IMR-90 (cell line): ENCODE measurements at regions not wholly inside any gene's neighbourhood (a gene's known extent, or its start where the extent isn't known, plus 50 kb on each side); places are given as distances from the start of the nearest gene placed in this dataset.
A peak's percentile ranks its signal among the peaks of the same experiment; 100 is the strongest.

Source experiments
- ATAC-seq: fragments of 200-7000 bp; cut with Tn5 transposase; 2 replicates; pipeline ENCODE4 v1.9.1; 2020; ENCODE audit warnings: low read depth, mild to moderate bottlenecking, moderate library complexity
- BruUV-seq: library from RNA; stranded (reverse); fragments of 400-500 nt; replicated peaks from 2 replicates; lab custom pipeline; 2021; lab: Mats Ljungman, UMichigan
- CTCF ChIA-PET: fragments of 300-600 bp; formaldehyde crosslinking; extraction: SDS; loops from one replicate; lab custom pipeline; 2021; ENCODE audit warnings: antibody characterized with exemption; lab: Yijun Ruan, JAX
- POLR2A ChIA-PET: fragments of 300-600 bp; sonication (Branson Sonifier 250); formaldehyde crosslinking; loops from one replicate; lab custom pipeline; 2022; ENCODE audit warnings: antibody characterized with exemption; ENCODE audit not compliant: unreplicated experiment; lab: Charles Lee
- DNase-seq: peaks from one replicate; pipeline ENCODE4 v3.0.0; 2013
- H2AFZ ChIP-seq: replicated peaks from 2 replicates; pipeline ENCODE3; 2013; ENCODE audit warnings: low read length, mild to moderate bottlenecking; ENCODE audit not compliant: poor library complexity
- H2AK5ac ChIP-seq: 2 replicates; pipeline ENCODE4 v1.6.1; 2013; ENCODE audit warnings: low read depth, low read length, inconsistent platforms
- H2AK9ac ChIP-seq: replicated peaks from 2 replicates; pipeline ENCODE3; 2013; ENCODE audit warnings: mild to moderate bottlenecking, low read depth, low read length, moderate library complexity; ENCODE audit not compliant: poor library complexity
- H2BK120ac ChIP-seq: 2 replicates; pipeline ENCODE4 v1.6.1; 2013; ENCODE audit warnings: low read depth, low read length, inconsistent platforms
- H2BK15ac ChIP-seq: 3 replicates; pipeline ENCODE4 v1.6.1; 2013; ENCODE audit warnings: low read depth, low read length, inconsistent platforms
- H2BK20ac ChIP-seq: 2 replicates; pipeline ENCODE4 v1.6.1; 2013; ENCODE audit warnings: low read depth, mild to moderate bottlenecking, inconsistent platforms, low read length, moderate library complexity
- H2BK5ac ChIP-seq: 2 replicates; pipeline ENCODE4 v1.6.1; 2013; ENCODE audit warnings: mild to moderate bottlenecking, low read depth, low read length, inconsistent platforms; ENCODE audit not compliant: poor library complexity, severe bottlenecking
- H3K14ac ChIP-seq: replicated peaks from 2 replicates; pipeline ENCODE4 v1.6.1; 2013; ENCODE audit warnings: low read depth, low read length, inconsistent platforms
- H3K18ac ChIP-seq: 2 replicates; pipeline ENCODE4 v1.6.1; 2013; ENCODE audit warnings: low read depth, low read length, control low read depth
- H3K23ac ChIP-seq: 2 replicates; pipeline ENCODE4 v1.6.1; 2013; ENCODE audit warnings: low read depth, low read length, inconsistent platforms
- H3K27ac ChIP-seq: 2 replicates; pipeline ENCODE4 v1.5.1; 2013; ENCODE audit warnings: mild to moderate bottlenecking, control low read depth, low read length; ENCODE audit not compliant: insufficient read depth
- H3K27me3 ChIP-seq: 2 replicates; pipeline ENCODE4 v1.6.1; 2013; ENCODE audit warnings: low read length; ENCODE audit not compliant: control insufficient read depth, insufficient read depth
- H3K36me3 ChIP-seq: 2 replicates; pipeline ENCODE4 v1.6.1; 2013; ENCODE audit warnings: low read length, mixed read lengths; ENCODE audit not compliant: control insufficient read depth, insufficient read depth
- H3K4ac ChIP-seq: 2 replicates; pipeline ENCODE4 v1.6.1; 2013; ENCODE audit warnings: low read depth, low read length, inconsistent platforms
- H3K4me1 ChIP-seq: 2 replicates; pipeline ENCODE4 v1.6.1; 2013; ENCODE audit warnings: low read length, mixed read lengths; ENCODE audit not compliant: control insufficient read depth, insufficient read depth
- H3K4me2 ChIP-seq: 2 replicates; pipeline ENCODE4 v1.6.1; 2013; ENCODE audit warnings: low read depth, mild to moderate bottlenecking, control low read depth, low read length, moderate library complexity
- H3K4me3 ChIP-seq: 2 replicates; pipeline ENCODE4 v1.5.1; 2013; ENCODE audit warnings: low read depth, mild to moderate bottlenecking, control low read depth, low read length, moderate library complexity; ENCODE audit not compliant: insufficient read depth
- H3K56ac ChIP-seq: 2 replicates; pipeline ENCODE4 v1.6.1; 2013; ENCODE audit warnings: low read length, inconsistent platforms; ENCODE audit not compliant: insufficient read depth; ENCODE audit errors: extremely low read depth
- H3K79me1 ChIP-seq, 2 experiments: 2 replicates each; pipeline ENCODE4 v1.6.1; 2013; ENCODE audit warnings: low read length in 2 of 2, inconsistent platforms in 1 of 2, low read depth in 1 of 2
- H3K9ac ChIP-seq: 2 replicates; pipeline ENCODE4 v1.6.1; 2013; ENCODE audit warnings: low read depth, low read length, control low read depth
- H3K9me1 ChIP-seq: 2 replicates; pipeline ENCODE4 v1.6.1; 2013; ENCODE audit warnings: low read length, inconsistent platforms; ENCODE audit not compliant: insufficient read depth
- H3K9me3 ChIP-seq: 2 replicates; pipeline ENCODE4 v1.6.1; 2013; ENCODE audit warnings: low read length; ENCODE audit not compliant: control insufficient read depth, insufficient read depth
- H4K20me1 ChIP-seq: 2 replicates; pipeline ENCODE4 v1.6.1; 2013; ENCODE audit warnings: low read length, inconsistent platforms; ENCODE audit not compliant: insufficient read depth
- H4K5ac ChIP-seq: 2 replicates; pipeline ENCODE4 v1.6.1; 2013; ENCODE audit warnings: mild to moderate bottlenecking, low read depth, low read length, control low read depth
- H4K8ac ChIP-seq, 2 experiments: 2 replicates each; pipeline ENCODE4 v1.6.1; 2013; ENCODE audit warnings: low read depth in 2 of 2, low read length in 2 of 2, control low read depth in 1 of 2, inconsistent platforms in 1 of 2
- H4K91ac ChIP-seq: 2 replicates; pipeline ENCODE4 v1.6.1; 2013; ENCODE audit warnings: low read depth, low read length, inconsistent platforms; ENCODE audit not compliant: insufficient read depth
- BHLHE40 ChIP-seq: fragments of 150-350 bp; IDR thresholded peaks from 2 replicates; pipeline ENCODE4 v1.6.1; 2016; ENCODE audit warnings: mild to moderate bottlenecking, low read depth, low read length
- CEBPB ChIP-seq: IDR thresholded peaks from 2 replicates; pipeline ENCODE4 v1.6.1; 2012; ENCODE audit warnings: low read depth, low read length, improper control_type of control experiment
- CHD1 ChIP-seq: IDR thresholded peaks from 2 replicates; pipeline ENCODE4 v1.6.1; 2012; ENCODE audit warnings: low read depth, low read length, improper control_type of control experiment
- FOS ChIP-seq: fragments of 150-350 bp; IDR thresholded peaks from 2 replicates; pipeline ENCODE4 v1.6.1; 2016; ENCODE audit warnings: low read depth, low read length
- MAFK ChIP-seq: IDR thresholded peaks from 2 replicates; pipeline ENCODE4 v1.6.1; 2012; ENCODE audit warnings: low read depth, low read length, improper control_type of control experiment
- MAZ ChIP-seq: IDR thresholded peaks from 2 replicates; pipeline ENCODE4 v1.6.1; 2012; ENCODE audit warnings: low read depth, mild to moderate bottlenecking, low read length, improper control_type of control experiment, moderate library complexity, borderline replicate concordance
- MXI1 ChIP-seq: IDR thresholded peaks from 2 replicates; pipeline ENCODE4 v1.6.1; 2012; ENCODE audit warnings: low read depth, mild to moderate bottlenecking, low read length, moderate library complexity, borderline replicate concordance
- NFE2L2 ChIP-seq: fragments of 150-350 bp; IDR thresholded peaks from 2 replicates; pipeline ENCODE4 v1.6.1; 2016; ENCODE audit warnings: low read depth, mild to moderate bottlenecking, low read length
- POLR2A ChIP-seq: IDR thresholded peaks from 2 replicates; pipeline ENCODE4 v1.6.1; 2012; ENCODE audit warnings: mild to moderate bottlenecking, low read depth, low read length
- RAD21 ChIP-seq: IDR thresholded peaks from 2 replicates; pipeline ENCODE4 v1.6.1; 2012; ENCODE audit warnings: low read length, improper control_type of control experiment
- RCOR1 ChIP-seq: IDR thresholded peaks from 2 replicates; pipeline ENCODE4 v1.6.1; 2012; ENCODE audit warnings: mild to moderate bottlenecking, low read length, improper control_type of control experiment; ENCODE audit not compliant: insufficient replicate concordance
- RFX5 ChIP-seq: IDR thresholded peaks from 2 replicates; pipeline ENCODE4 v1.8.0; 2012; ENCODE audit warnings: low read depth, mild to moderate bottlenecking, low read length, moderate library complexity
- SMC3 ChIP-seq: fragments of 150-350 bp; IDR thresholded peaks from 2 replicates; pipeline ENCODE4 v1.6.1; 2016; ENCODE audit warnings: low read depth, mild to moderate bottlenecking, antibody characterized with exemption, low read length, moderate library complexity
- WGBS, 2 experiments: methylation state at CpG; one replicate each; pipeline versions ENCODE4 v1.1.5 to v1.1.7; 2013; ENCODE audit warnings: missing lambda C conversion rate in 2 of 2; ENCODE audit not compliant: insufficient read length in 1 of 2; ENCODE audit errors: extremely low coverage in 2 of 2; 5-methylcytosine and 5-hydroxymethylcytosine counted together
- dilution Hi-C: fragments of 300-500 bp; cut with HindIII; formaldehyde crosslinking; loops from one replicate; pipeline ENCODE4 v1.14.3; 2018; ENCODE audit warnings: low sequenced_read_pairs; ENCODE audit not compliant: unreplicated experiment
- in situ Hi-C: fragments of 300-500 bp; cut with MboI; formaldehyde crosslinking; loops from 3 replicates; pipeline ENCODE4 v1.14.3; 2019; ENCODE audit warnings: low sequenced_read_pairs, inconsistent platforms, mixed read lengths
- intact Hi-C: fragments of 100-400 bp; cut with micrococcal nuclease; formaldehyde crosslinking; loops from 2 replicates; pipeline ENCODE4 v1.10.0; 2022
- TF ChIP-seq, protein P1 (sequence below): conservative IDR thresholded peaks from 2 replicates; pipeline ENCODE4 v1.5.1; 2012; ENCODE audit warnings: mild to moderate bottlenecking, low read depth, low read length, improper control_type of control experiment
- TF ChIP-seq, protein P2 (sequence below): fragments of 150-350 bp; IDR thresholded peaks from 2 replicates; pipeline ENCODE4 v1.6.1; 2017; ENCODE audit warnings: mild to moderate bottlenecking, antibody characterized with exemption, low read length, low read depth
- TF ChIP-seq, protein P3 (sequence below): fragments of 150-350 bp; IDR thresholded peaks from 2 replicates; pipeline ENCODE4 v1.6.1; 2016; ENCODE audit warnings: low read depth, mild to moderate bottlenecking, low read length, moderate library complexity, borderline replicate concordance

DNA sequence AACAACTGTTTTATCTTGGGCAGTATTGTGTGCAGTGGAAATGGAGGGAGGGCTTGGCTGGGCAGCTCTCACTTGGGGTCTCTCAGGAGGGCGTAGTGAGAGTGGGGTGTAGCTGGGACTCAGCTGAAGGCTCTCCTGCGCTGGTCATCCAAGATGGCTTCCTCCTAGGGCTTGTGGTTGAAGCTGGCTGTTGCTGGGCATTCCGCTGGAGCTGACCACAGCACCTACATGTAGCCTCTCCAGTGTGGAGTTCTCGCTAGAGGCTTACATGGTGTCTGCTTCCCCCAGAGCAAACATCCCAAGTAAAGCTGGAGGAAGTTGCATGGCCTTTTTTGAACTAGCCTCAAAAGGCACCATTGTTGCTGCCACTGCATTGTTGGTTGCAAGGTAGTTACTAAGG, 344.1 kb upstream of the MARCKS start:
- H3K9ac ChIP-seq, result no peak overlapping the region
- H3K36me3 ChIP-seq, result no peaks in the 10 kb centered on the region
- no peaks in the 10 kb centered on the region for H3K4me1 ChIP-seq
- ChIA-PET POLR2A (no interaction called here), CTCF (no interaction called here)
- H2AFZ ChIP-seq, result peak overlapping the region; percentile 5
- H4K20me1 ChIP-seq, result no peaks in the 10 kb centered on the region
- H4K5ac ChIP-seq, result no peak overlapping the region
- no peak overlapping the region for H3K4me3 ChIP-seq
- TF ChIP-seq MXI1 (no peak), MAFK (no peak), RFX5 (no peak), NFE2L2 (no peak), RCOR1 (no peak), BHLHE40 (no peak), FOS (no peak), CEBPB (no peak), POLR2A (no peak), CHD1 (no peak), MAZ (no peak), SMC3 (no peak), RAD21 (no peak)
- TF ChIP-seq, protein P1, sequence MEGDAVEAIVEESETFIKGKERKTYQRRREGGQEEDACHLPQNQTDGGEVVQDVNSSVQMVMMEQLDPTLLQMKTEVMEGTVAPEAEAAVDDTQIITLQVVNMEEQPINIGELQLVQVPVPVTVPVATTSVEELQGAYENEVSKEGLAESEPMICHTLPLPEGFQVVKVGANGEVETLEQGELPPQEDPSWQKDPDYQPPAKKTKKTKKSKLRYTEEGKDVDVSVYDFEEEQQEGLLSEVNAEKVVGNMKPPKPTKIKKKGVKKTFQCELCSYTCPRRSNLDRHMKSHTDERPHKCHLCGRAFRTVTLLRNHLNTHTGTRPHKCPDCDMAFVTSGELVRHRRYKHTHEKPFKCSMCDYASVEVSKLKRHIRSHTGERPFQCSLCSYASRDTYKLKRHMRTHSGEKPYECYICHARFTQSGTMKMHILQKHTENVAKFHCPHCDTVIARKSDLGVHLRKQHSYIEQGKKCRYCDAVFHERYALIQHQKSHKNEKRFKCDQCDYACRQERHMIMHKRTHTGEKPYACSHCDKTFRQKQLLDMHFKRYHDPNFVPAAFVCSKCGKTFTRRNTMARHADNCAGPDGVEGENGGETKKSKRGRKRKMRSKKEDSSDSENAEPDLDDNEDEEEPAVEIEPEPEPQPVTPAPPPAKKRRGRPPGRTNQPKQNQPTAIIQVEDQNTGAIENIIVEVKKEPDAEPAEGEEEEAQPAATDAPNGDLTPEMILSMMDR, result no peak
- TF ChIP-seq, protein P2, sequence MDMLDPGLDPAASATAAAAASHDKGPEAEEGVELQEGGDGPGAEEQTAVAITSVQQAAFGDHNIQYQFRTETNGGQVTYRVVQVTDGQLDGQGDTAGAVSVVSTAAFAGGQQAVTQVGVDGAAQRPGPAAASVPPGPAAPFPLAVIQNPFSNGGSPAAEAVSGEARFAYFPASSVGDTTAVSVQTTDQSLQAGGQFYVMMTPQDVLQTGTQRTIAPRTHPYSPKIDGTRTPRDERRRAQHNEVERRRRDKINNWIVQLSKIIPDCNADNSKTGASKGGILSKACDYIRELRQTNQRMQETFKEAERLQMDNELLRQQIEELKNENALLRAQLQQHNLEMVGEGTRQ, result no peak
- TF ChIP-seq, protein P3, sequence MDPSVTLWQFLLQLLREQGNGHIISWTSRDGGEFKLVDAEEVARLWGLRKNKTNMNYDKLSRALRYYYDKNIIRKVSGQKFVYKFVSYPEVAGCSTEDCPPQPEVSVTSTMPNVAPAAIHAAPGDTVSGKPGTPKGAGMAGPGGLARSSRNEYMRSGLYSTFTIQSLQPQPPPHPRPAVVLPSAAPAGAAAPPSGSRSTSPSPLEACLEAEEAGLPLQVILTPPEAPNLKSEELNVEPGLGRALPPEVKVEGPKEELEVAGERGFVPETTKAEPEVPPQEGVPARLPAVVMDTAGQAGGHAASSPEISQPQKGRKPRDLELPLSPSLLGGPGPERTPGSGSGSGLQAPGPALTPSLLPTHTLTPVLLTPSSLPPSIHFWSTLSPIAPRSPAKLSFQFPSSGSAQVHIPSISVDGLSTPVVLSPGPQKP, result no peak
- H2BK5ac ChIP-seq, result no peak overlapping the region
- H3K27ac ChIP-seq, result no peak overlapping the region
- H3K9me1 ChIP-seq, result no peaks in the 10 kb centered on the region
- intact Hi-C loops, result no loop called here
- no peak overlapping the region for H2BK15ac ChIP-seq
- no peak overlapping the region; the same call in 1 of the 2 replicates for H3K4ac ChIP-seq
- dilution Hi-C loops, result no loop called here
- H3K14ac ChIP-seq, result no peak overlapping the region
- no peaks in the 10 kb centered on the region for H3K9me3 ChIP-seq
- DNase-seq, result no peak
- no peak overlapping the region for H2BK20ac ChIP-seq
- H3K4me2 ChIP-seq, result no peak overlapping the region
- no peak overlapping the region for H4K8ac ChIP-seq
- H3K56ac ChIP-seq, result no peak overlapping the region
- H2AK9ac ChIP-seq, result no peak overlapping the region
- in situ Hi-C loops, result no loop called here
- BruUV-seq, result no TSS peak
- H2BK120ac ChIP-seq, result no peak overlapping the region
- no peak for ATAC-seq
- no peaks in the 10 kb centered on the region for H3K27me3 ChIP-seq
- 0 out of 2 replicates have a peak overlapping the region, but pooled peaks have one; percentile 5 for H2AK5ac ChIP-seq
- H3K79me1 ChIP-seq, result no peaks in the 10 kb centered on the region
- no peak overlapping the region for H3K18ac ChIP-seq
- no peak overlapping the region for H4K91ac ChIP-seq
- WGBS, 2 experiments, result 100% methylated on average over 1 of the region's 4 CpGs; no CpG with 5 or more reads in 1 of the 2 experiments
- H3K23ac ChIP-seq, result no peak overlapping the region
